HepG2 (cell line): ENCODE measurements at regions not wholly inside any gene's neighbourhood (a gene's known extent, or its start where the extent isn't known, plus 50 kb on each side); places are given as distances from the start of the nearest gene placed in this dataset.
"Not testable (repeated sequence)": the region's sequence is repeated elsewhere in the genome, so short reads cannot be mapped to it uniquely, and the experiment has no call there.

Experiments used
- ATAC-seq: fragments of 200-7000 bp; cut with Tn5 transposase; 3 replicates; pipeline ENCODE4 v1.9.1; 2020; ENCODE audit warnings: mild to moderate bottlenecking, moderate library complexity
- BruUV-seq: library from RNA; stranded (reverse); fragments of 400-500 nt; replicated peaks from 2 replicates; lab custom pipeline; 2021; lab: Mats Ljungman, UMichigan
- CTCF ChIA-PET: fragments of 300-600 bp; formaldehyde crosslinking; extraction: SDS; loops from one replicate; lab custom pipeline; 2021; ENCODE audit warnings: low total read pairs, inconsistent platforms, low intra/inter-chr PET ratio; lab: Yijun Ruan, JAX
- POLR2A ChIA-PET: fragments of 350-600 bp; sonication (Branson Sonifier 250); formaldehyde crosslinking; loops from one replicate; lab custom pipeline; 2020; ENCODE audit warnings: antibody characterized with exemption, inconsistent platforms; lab: Yijun Ruan, JAX
- DNase-seq: peaks from one replicate; pipeline ENCODE4 v3.0.0-alpha.2; 2015; ENCODE audit warnings: low spot score
- FAIRE-seq: peaks from 3 replicates; lab custom pipeline; 2011; peaks lifted over from hg19 to GRCh38; lab: Jason Lieb, UNC
- H2AFZ ChIP-seq: one replicate; pipeline ENCODE4 v1.6.1; 2011; ENCODE audit warnings: low read length, inconsistent platforms
- H3K27ac ChIP-seq: fragments of 300-600 bp; 3 replicates; pipeline ENCODE4 v1.8.0; 2011; ENCODE audit warnings: mixed run types, mild to moderate bottlenecking, mixed read lengths, low read length, inconsistent platforms; ENCODE audit not compliant: insufficient read depth; ENCODE audit errors: extremely low read length
- H3K27me3 ChIP-seq, 2 experiments: fragments of 200-600 bp in 1 of 2; 2 replicates in 1 of 2; 3 replicates in 1 of 2; pipeline versions ENCODE4 v1.6.0 to v1.8.0; 2011; ENCODE audit warnings: low read length in 2 of 2, mild to moderate bottlenecking in 2 of 2, moderate library complexity in 2 of 2, inconsistent platforms in 1 of 2; ENCODE audit not compliant: insufficient read depth in 2 of 2, control insufficient read depth in 1 of 2
- H3K36me3 ChIP-seq, 2 experiments: fragments of 200-600 bp in 1 of 2; replicated peaks in 1 of 2; 2 replicates in 1 of 2; 3 replicates in 1 of 2; pipeline versions ENCODE4 v1.5.1 to v1.8.0; 2011; ENCODE audit warnings: low read length in 2 of 2, inconsistent platforms in 1 of 2; ENCODE audit not compliant: insufficient read depth in 2 of 2, control insufficient read depth in 1 of 2
- H3K4me1 ChIP-seq: 2 replicates; pipeline ENCODE4 v1.5.1; 2012; ENCODE audit warnings: low read length, inconsistent platforms; ENCODE audit not compliant: insufficient read depth
- H3K4me2 ChIP-seq: 2 replicates; pipeline ENCODE4 v1.6.0; 2011; ENCODE audit warnings: low read depth, low read length, inconsistent platforms
- H3K4me3 ChIP-seq, 3 experiments: fragments of 200-600 bp in 1 of 3; sonication (generic), shearing (Covaris generic) in 1 of 3; replicated peaks in 1 of 3; 2 replicates each; pipeline ENCODE4 v1.5.1; 2011 to 2016; ENCODE audit warnings: low read length in 3 of 3, inconsistent platforms in 2 of 3, low read depth in 2 of 3, mild to moderate bottlenecking in 2 of 3, control low read depth in 1 of 3, mixed read lengths in 1 of 3; ENCODE audit not compliant: insufficient read depth in 1 of 3
- H3K79me2 ChIP-seq: one replicate; pipeline ENCODE4 v1.6.1; 2011; ENCODE audit warnings: low read length, inconsistent platforms; ENCODE audit not compliant: insufficient read depth
- H3K9ac ChIP-seq: 2 replicates; pipeline ENCODE4 v1.6.0; 2011; ENCODE audit warnings: mild to moderate bottlenecking, low read depth, low read length, inconsistent platforms; ENCODE audit not compliant: insufficient read depth
- H3K9me3 ChIP-seq: 2 replicates; pipeline ENCODE4 v1.5.1; 2012; ENCODE audit warnings: mild to moderate bottlenecking, low read length
- H4K20me1 ChIP-seq: 2 replicates; pipeline ENCODE4 v1.6.0; 2011; ENCODE audit warnings: inconsistent platforms, mild to moderate bottlenecking, low read length, moderate library complexity; ENCODE audit not compliant: insufficient read depth
- NR2C2 ChIP-seq: sonication (generic); formaldehyde crosslinking; IDR thresholded peaks from 2 replicates; pipeline ENCODE4 v1.4.0; 2020; ENCODE audit warnings: missing genetic modification reagents, mild to moderate bottlenecking, moderate library complexity, borderline replicate concordance
- PPARG ChIP-seq: conservative IDR thresholded peaks from 2 replicates; pipeline ENCODE4 v1.6.1; 2016; ENCODE audit warnings: missing biosample characterization, missing genetic modification reagents
- ZNF558 ChIP-seq: sonication (generic); formaldehyde crosslinking; IDR thresholded peaks from 2 replicates; pipeline ENCODE4 v1.9.0; 2022; ENCODE audit warnings: mild to moderate bottlenecking, missing genetic modification reagents, borderline replicate concordance
- WGBS: methylation state at CpG from one replicate; pipeline ENCODE4 v1.1.6; 2017; ENCODE audit warnings: low lambda C conversion rate; 5-methylcytosine and 5-hydroxymethylcytosine counted together
- in situ Hi-C: cut with HindIII; loops from 2 replicates; pipeline ENCODE4 v1.10.0; 2017; ENCODE audit warnings: low pct_unique_long_range_greater_than_20kb; ENCODE audit not compliant: extremely low pct_ligation_motif_present
- intact Hi-C: fragments of 100-400 bp; cut with micrococcal nuclease; formaldehyde crosslinking; loops from one replicate; pipeline ENCODE4 v1.10.0; 2022; ENCODE audit not compliant: unreplicated experiment
- TF ChIP-seq, protein P1 (sequence below): sonication (generic); formaldehyde crosslinking; IDR thresholded peaks from 2 replicates; pipeline ENCODE4 v1.4.0; 2020; ENCODE audit warnings: mild to moderate bottlenecking, missing genetic modification reagents

- Histone ChIP-seq H4K20me1 (no peaks in the 10 kb centered on the region), H3K4me2 (no peak overlapping the region), H2AFZ (no peak overlapping the region), H3K27me3 (no peaks in the 10 kb centered on the region), H3K9ac (no peak overlapping the region), H3K4me3 (no peak overlapping the region), H3K27ac (no peak overlapping the region), H3K9me3 (no peaks in the 10 kb centered on the region), H3K4me1 (no peaks in the 10 kb centered on the region), H3K36me3 (no peaks in the 10 kb centered on the region), H3K79me2 (no peaks in the 10 kb centered on the region)
- intact Hi-C loops: no loop called here
- CTCF ChIA-PET: no interaction called here
- POLR2A ChIA-PET: no interaction called here
- TF ChIP-seq ZNF558: no peak
- TF ChIP-seq PPARG (CRISPR knock-in tag): no peak
- TF ChIP-seq, protein P1, sequence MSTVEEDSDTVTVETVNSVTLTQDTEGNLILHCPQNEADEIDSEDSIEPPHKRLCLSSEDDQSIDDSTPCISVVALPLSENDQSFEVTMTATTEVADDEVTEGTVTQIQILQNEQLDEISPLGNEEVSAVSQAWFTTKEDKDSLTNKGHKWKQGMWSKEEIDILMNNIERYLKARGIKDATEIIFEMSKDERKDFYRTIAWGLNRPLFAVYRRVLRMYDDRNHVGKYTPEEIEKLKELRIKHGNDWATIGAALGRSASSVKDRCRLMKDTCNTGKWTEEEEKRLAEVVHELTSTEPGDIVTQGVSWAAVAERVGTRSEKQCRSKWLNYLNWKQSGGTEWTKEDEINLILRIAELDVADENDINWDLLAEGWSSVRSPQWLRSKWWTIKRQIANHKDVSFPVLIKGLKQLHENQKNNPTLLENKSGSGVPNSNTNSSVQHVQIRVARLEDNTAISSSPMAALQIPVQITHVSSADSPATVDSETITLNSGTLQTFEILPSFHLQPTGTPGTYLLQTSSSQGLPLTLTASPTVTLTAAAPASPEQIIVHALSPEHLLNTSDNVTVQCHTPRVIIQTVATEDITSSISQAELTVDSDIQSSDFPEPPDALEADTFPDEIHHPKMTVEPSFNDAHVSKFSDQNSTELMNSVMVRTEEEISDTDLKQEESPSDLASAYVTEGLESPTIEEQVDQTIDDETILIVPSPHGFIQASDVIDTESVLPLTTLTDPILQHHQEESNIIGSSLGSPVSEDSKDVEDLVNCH: no peak
- no peak for TF ChIP-seq NR2C2 (CRISPR knock-in tag)
- 18% methylated on average over 6 of the region's 6 CpGs for WGBS
- DNase-seq: no peak
- in situ Hi-C loops: no loop called here
- BruUV-seq: no TSS peak
- ATAC-seq: no peak
- FAIRE-seq: no peak
Observed at GRCh38 chr5:62812621-62813255, 234.1 kb downstream of the LRRC70 start.

- H3K36me3 ChIP-seq, H3K27ac ChIP-seq, H3K9me3 ChIP-seq, FAIRE-seq, H2AFZ ChIP-seq, in situ Hi-C loops, intact Hi-C loops, CTCF ChIA-PET, BruUV-seq, H3K4me1 ChIP-seq, POLR2A ChIA-PET, DNase-seq, H3K79me2 ChIP-seq, ATAC-seq, H3K27me3 ChIP-seq, H3K9ac ChIP-seq, H4K20me1 ChIP-seq: not testable (repeated sequence)
- WGBS: 14% methylated on average over 5 of the region's 13 CpGs
- peak overlapping the region in 2 of 3 experiments; percentile 37 to 42; a peak in 3 of 6 replicates for H3K4me3 ChIP-seq
- H3K4me2 ChIP-seq: peak overlapping the region; percentile 53
Observed at GRCh38 chr5:62804819-62805218, 226.2 kb downstream of the LRRC70 start.
